ENCODE measurements at regions not wholly inside any gene's neighbourhood (a gene's known extent, or its start where the extent isn't known, plus 50 kb on each side); places are given as distances from the start of the nearest gene placed in this dataset.

DNA sequence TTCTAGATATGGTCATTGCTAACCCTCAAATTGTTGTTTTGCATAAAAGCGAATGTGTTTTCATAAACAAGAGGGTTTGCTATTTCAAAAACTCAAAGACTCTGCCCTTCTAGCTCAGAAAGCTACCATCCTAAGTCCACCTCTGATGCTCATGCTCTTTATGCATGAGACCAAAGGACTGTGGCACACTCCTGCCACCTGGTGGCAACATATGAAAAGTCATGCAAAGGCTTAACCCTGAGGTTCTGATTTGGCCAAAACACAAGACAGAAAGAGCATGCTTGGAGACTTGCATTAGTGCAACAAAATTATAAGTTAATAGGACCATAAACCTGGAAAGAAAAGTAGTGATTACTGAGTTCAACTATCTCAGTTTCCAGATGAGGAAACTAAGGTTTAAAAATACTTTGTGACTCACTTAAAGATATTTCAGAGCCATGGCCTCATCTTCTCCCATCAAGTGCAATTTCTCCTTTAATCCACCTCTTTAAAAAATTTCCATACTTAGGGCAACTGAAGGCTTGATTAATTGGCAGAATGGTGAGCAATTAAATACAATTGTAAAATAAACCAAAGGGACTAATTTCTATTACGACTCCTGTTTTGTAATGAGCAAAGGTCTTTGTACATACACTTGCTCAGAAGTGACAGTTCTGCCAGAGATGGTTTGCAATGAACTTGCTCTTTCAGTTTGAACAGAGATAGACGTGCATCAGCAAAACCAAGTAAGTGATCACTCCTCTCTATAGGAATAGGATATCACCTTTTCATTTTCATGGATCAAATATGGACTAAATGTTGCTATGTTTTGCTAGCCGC, 110.7 kb upstream of the RAD23B start:
- no peak for TF ChIP-seq Cebpa-rat (IDR thresholded peaks at IDR 0.05)
- H3K9me3 ChIP-seq (replicated peaks in 1 of 11), result no peaks in the 10 kb centered on the region
- H3K9ac ChIP-seq, result no peak overlapping the region
- H3K4me3 ChIP-seq, result no peak overlapping the region
- H3K4me2 ChIP-seq, result 0 out of 22 replicates have a peak overlapping the region, but pooled peaks of 2 of the 11 experiments have one; percentile 16 to 49
- no peak overlapping the region for H3K27ac ChIP-seq
- H3K36me3 ChIP-seq, result no peaks in the 10 kb centered on the region
- H3K27me3 ChIP-seq, result no peaks in the 10 kb centered on the region
- peaks cover 4 to 39% (median 19%) of the 10 kb centered on the region in 10 experiments; a peak in 15 of 20 replicates for H3K4me1 ChIP-seq
- H4K20me1 ChIP-seq, result no peaks in the 10 kb centered on the region

GRCh38 chr9:107172979-107173347, 110.1 kb upstream of the RAD23B start:
- no peak overlapping the region for H3K9ac ChIP-seq
- no peak overlapping the region for H3K4me3 ChIP-seq
- no peaks in the 10 kb centered on the region for H4K20me1 ChIP-seq

DNA sequence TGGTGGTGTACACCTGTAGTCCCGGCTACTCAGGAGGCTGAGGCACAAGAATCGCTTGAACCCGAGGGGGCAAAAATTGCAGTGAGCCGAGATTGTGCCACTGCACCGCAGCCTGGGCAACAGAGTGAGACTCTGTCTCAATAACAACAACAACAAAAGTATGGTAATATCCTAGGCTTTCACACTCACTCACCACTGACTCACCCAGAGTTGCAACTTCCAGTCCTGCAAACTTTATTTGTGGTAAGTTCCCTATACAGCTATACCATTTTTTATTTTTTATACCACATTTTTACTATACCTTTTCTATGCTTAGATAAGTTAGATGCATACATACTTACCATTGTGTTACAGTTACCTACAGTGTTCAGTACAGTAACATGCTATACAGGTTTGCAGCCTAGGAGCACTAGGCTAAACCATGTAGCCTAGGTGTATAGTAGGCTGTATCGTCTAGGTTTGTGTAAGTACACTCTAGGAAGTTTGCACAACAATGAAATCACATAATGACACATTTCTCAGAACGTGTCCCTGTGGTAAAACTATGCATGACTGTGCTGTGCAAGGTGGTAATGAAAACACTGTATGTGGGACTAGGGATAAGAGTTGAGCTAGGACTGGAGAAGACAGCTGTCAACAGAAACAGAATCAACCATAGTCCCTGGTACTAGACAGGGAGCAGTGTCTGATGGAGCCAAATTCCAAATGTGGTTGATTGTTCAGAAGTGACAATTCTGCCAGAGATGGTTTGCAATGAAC, 109.5 kb upstream of the RAD23B start:
- no peaks in the 10 kb centered on the region for H3K9me3 ChIP-seq (replicated peaks in 1 of 11)
- no peak overlapping the region for H3K27ac ChIP-seq
- no peaks in the 10 kb centered on the region for H3K36me3 ChIP-seq
- no peaks in the 10 kb centered on the region for H3K27me3 ChIP-seq
- H4K20me1 ChIP-seq, result no peaks in the 10 kb centered on the region
- no peak overlapping the region for H3K4me3 ChIP-seq
- no peak overlapping the region for H3K9ac ChIP-seq
- peak overlapping the region in 1 of 11 experiments; percentile 33; a peak in 1 of 22 replicates for H3K4me2 ChIP-seq
- TF ChIP-seq Cebpa-rat (IDR thresholded peaks at IDR 0.05), result no peak
- H3K4me1 ChIP-seq, result peaks cover 4 to 39% (median 19%) of the 10 kb centered on the region in 10 experiments; a peak in 15 of 20 replicates

More at GRCh38 chr9:107172979-107173347, 110.1 kb upstream of the RAD23B start:
- Histone ChIP-seq H3K27me3 (no peaks in the 10 kb centered on the region), H3K36me3 (no peaks in the 10 kb centered on the region), H3K4me1 (peaks cover 4 to 39% (median 19%) of the 10 kb centered on the region in 10 experiments; a peak in 15 of 20 replicates), H3K9me3 (replicated peaks in 1 of 11) (no peaks in the 10 kb centered on the region), H3K4me2 (no peak overlapping the region), H3K27ac (no peak overlapping the region)
- TF ChIP-seq Cebpa-rat (IDR thresholded peaks at IDR 0.05), result no peak

GRCh38 chr9:107174441-107174840, 108.6 kb upstream of the RAD23B start:
- Histone ChIP-seq H3K4me2 (peak overlapping the region in 4 of 11 experiments; percentile 1 to 33 (median 28); a peak in 6 of 22 replicates), H3K27ac (no peak overlapping the region), H3K36me3 (no peaks in the 10 kb centered on the region), H3K9ac (no peak overlapping the region), H3K4me1 (peaks cover 4 to 39% (median 19%) of the 10 kb centered on the region in 10 experiments; a peak in 15 of 20 replicates), H4K20me1 (no peaks in the 10 kb centered on the region), H3K27me3 (no peaks in the 10 kb centered on the region), H3K4me3 (no peak overlapping the region), H3K9me3 (replicated peaks in 1 of 11) (no peaks in the 10 kb centered on the region)
- no peak for TF ChIP-seq Cebpa-rat (IDR thresholded peaks at IDR 0.05)

DNA sequence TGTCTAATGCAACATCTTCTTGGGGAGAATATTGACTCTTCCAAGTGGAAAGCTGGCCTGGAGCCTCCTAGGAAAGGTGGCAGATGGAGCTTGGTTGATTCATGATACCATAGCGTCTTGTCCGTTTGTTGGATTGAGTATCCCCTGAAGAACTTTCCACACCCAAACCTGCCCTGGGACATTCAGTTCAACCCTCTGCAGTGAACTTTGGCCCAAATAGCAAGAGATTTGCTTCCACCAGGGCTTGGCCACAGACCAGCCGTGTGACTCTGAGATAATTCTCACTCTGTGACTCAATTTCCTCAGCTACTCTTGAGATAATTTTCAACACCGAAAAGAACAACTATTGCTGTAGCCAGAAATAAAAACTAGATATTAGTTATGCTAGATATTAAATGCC, 108.0 kb upstream of the RAD23B start:
- Histone ChIP-seq H3K36me3 (no peaks in the 10 kb centered on the region), H3K4me1 (peaks cover 4 to 36% (median 18%) of the 10 kb centered on the region in 10 experiments; a peak in 15 of 20 replicates), H4K20me1 (no peaks in the 10 kb centered on the region), H3K27me3 (no peaks in the 10 kb centered on the region), H3K9me3 (replicated peaks in 1 of 11) (no peaks in the 10 kb centered on the region), H3K27ac (no peak overlapping the region), H3K4me3 (no peak overlapping the region), H3K4me2 (peak overlapping the region in 1 of 11 experiments; percentile 20; a peak in 3 of 22 replicates), H3K9ac (no peak overlapping the region)
- no peak for TF ChIP-seq Cebpa-rat (IDR thresholded peaks at IDR 0.05)

DNA sequence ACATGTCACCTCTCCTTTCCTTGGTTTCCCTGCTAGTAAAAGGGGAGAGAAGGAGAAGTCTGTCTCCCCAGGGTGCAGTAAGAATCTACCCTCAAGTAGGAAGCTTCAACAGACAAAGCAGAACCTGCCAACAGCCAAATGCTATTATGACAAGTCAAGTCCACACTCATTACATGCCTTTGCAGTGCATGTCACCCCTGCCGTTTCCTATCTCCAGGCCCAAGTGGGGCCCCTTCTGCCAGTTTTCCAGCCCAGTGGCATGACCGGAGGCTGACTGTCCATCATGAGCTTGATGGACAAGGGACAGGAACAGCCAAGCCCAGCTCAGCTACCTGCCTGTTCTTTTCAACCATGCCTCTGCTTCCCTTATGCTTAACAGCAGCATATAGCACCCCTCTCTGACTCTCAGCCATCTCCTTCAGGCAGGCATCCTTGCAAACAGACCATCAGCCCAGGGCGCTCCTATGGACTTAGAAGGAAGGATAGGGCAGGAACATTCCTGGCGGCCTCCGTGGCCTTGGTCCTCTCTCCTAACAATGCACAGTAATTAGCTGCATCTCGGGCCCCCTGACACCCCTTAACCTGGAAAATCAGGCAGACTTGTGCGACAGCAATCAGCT, 107.2 kb upstream of the RAD23B start:
- Histone ChIP-seq H3K4me2 (peak overlapping the region in 3 of 11 experiments; percentile 5 to 20 (median 10); a peak in 2 of 22 replicates), H3K9ac (no peak overlapping the region), H3K4me1 (peaks cover 2 to 29% (median 12%) of the 10 kb centered on the region in 10 experiments; a peak in 15 of 20 replicates), H4K20me1 (no peaks in the 10 kb centered on the region), H3K27ac (no peak overlapping the region), H3K9me3 (replicated peaks in 1 of 11) (no peaks in the 10 kb centered on the region), H3K27me3 (no peaks in the 10 kb centered on the region), H3K4me3 (no peak overlapping the region), H3K36me3 (no peaks in the 10 kb centered on the region)
- no peak for TF ChIP-seq Cebpa-rat (IDR thresholded peaks at IDR 0.05)

DNA sequence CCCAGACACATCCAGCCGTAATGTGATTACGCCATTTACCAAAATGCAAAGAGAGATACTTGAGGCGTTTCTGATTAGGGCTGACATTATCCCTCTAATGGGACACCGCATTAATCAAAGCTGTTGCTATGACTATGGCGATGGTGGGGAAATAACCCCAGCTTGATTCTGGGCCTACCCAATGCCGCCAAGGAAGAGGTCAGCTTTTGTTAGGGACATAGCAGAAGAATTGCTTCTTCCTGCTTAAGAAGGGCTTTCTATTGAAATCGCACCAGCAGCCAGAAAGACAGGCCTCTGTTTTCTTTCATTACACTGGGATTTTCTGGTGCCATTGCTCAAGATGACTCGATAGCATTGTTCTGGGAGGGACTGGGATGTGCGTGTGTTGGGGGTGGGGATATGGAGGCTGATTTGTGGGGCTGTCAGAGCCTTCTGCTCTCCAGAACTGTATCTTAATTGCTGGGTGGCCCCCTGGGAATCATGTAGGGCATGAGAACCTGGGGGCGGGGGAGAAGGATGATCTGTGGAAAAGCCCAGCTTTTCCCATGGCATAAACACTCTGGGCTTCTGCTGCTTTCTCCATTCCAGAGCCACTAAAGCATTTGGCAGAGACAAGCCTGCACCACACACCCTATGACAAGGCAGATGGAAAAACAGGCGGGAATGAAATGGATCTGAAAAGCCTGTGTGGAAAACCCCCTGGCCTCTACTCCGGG, 106.5 kb upstream of the RAD23B start:
- peaks cover 0 to 1% (median 0%) of the 10 kb centered on the region in 11 experiments; a peak in 6 of 22 replicates for H3K9me3 ChIP-seq (replicated peaks in 1 of 11)
- H3K36me3 ChIP-seq, result no peaks in the 10 kb centered on the region
- no peak overlapping the region for H3K4me2 ChIP-seq
- no peak for TF ChIP-seq Cebpa-rat (IDR thresholded peaks at IDR 0.05)
- no peaks in the 10 kb centered on the region for H4K20me1 ChIP-seq
- H3K4me1 ChIP-seq, result peaks cover 0 to 22% (median 7%) of the 10 kb centered on the region in 10 experiments; a peak in 9 of 20 replicates
- H3K27ac ChIP-seq, result no peak overlapping the region
- H3K9ac ChIP-seq, result no peak overlapping the region
- no peak overlapping the region for H3K4me3 ChIP-seq
- H3K27me3 ChIP-seq, result no peaks in the 10 kb centered on the region

DNA sequence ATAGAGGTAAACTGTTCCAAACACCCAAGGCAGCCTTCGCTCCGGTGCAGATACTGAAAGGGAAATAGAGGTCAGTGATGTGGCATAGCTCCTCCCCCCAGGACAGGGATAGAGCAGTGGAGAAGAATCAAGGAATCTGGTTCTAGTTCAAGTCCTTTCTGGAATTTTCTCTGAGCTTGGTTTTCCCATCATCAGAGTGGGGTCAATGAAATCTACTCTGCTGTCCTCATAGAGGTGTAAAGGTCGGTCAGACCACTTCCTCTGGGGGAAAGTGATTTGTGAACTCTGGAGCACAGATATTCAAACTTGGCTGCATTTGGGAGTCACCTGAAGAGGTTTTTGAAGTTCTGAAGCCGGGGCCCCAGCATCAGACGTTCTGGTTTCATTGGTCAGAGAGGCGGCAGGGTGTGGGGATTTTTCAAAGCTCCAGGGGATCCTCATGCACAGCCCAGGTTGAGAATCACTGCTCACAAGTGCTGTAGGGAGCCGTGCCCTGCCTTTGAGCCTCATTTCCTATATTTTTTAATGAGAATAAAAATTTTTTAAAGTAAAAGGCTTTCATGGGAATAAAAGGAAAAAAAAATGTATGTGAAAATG, 105.7 kb upstream of the RAD23B start:
- TF ChIP-seq Cebpa-rat (IDR thresholded peaks at IDR 0.05), result no peak
- H3K27me3 ChIP-seq, result no peaks in the 10 kb centered on the region
- peaks cover 5 to 9% (median 7%) of the 10 kb centered on the region in 11 experiments; a peak in 17 of 22 replicates for H3K9me3 ChIP-seq (replicated peaks in 1 of 11)
- H3K27ac ChIP-seq, result no peak overlapping the region
- peaks cover 0 to 21% (median 5%) of the 10 kb centered on the region in 10 experiments; a peak in 5 of 20 replicates for H3K4me1 ChIP-seq
- no peaks in the 10 kb centered on the region for H3K36me3 ChIP-seq
- no peak overlapping the region for H3K4me3 ChIP-seq
- H3K4me2 ChIP-seq, result no peak overlapping the region
- no peaks in the 10 kb centered on the region for H4K20me1 ChIP-seq
- H3K9ac ChIP-seq, result no peak overlapping the region

All from BLaER1 treated with 17β-estradiol and CSF1 and Interleukin-3, amounts not matched to agents 10 nM and 100 nM (cell line).